NCI-H1092 (cell line): ENCODE measurements at regions not wholly inside any gene's neighbourhood (a gene's known extent, or its start where the extent isn't known, plus 50 kb on each side); places are given as distances from the start of the nearest gene placed in this dataset.
A peak's percentile ranks its signal among the peaks of the same experiment; 100 is the strongest.
"Not testable (repeated sequence)": the region's sequence is repeated elsewhere in the genome, so short reads cannot be mapped to it uniquely, and the experiment has no call there.

ENCODE experiments used
- DNase-seq: peaks from one replicate; lab custom pipeline; 2025; lab: John Stamatoyannopoulos, UW

DNA sequence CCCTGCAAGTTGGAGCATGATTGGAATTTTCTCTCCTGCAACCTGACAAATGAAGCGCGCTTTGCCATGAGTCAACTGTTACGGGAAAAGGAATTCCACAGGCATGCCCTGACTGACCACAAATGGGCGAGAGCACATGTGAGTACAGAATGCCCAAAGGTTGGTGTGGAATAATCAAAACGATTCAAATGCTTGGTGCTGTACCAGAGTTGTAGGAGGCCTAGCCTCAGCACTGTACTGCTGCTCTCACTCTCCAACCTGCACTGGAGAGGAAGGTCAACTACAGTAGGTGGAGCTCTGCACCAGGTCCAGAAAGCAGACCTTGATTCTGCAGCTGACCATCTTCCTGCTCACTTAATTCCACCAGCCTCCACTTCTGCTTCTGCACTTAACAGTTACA lies 406.9 kb upstream of the ACTBL2 start:
- DNase-seq, result no peak

DNA sequence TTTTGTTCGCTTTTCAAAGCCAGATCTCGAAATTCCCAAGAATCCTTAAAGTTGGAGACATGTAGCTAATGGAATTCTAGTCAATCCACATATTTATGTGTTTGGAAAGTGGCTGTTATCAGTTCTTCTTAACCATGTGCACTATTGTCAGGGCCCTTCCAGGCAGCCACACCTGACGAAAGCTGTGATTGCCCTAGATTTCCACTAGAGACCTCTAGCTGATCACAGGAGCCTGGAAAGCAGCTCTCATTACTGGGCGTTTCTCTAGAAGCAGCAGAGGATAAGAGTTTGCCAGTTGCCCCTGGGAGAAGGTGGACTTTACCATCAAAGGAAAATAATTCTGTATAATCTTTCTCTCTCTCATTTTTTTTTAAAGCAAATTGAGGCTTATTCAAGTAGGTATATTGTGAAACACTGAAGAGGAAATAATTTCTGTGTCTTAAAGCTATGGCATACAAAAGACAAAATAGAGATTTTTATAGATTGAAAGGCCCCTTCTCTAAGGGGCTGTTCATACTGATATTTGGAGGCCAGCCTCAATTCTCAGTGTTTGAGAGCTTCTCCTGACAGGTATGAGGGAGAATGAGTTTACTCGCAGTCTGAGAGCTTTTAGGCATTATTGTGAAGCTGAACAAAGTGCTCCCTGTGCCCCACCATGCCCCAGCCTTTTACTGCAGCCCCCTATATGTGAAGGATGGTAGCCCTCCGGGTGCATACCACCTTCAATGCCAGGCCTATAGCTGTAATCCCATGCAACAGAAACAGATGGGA lies 405.4 kb upstream of the ACTBL2 start:
- peak; percentile 2 for DNase-seq

DNA sequence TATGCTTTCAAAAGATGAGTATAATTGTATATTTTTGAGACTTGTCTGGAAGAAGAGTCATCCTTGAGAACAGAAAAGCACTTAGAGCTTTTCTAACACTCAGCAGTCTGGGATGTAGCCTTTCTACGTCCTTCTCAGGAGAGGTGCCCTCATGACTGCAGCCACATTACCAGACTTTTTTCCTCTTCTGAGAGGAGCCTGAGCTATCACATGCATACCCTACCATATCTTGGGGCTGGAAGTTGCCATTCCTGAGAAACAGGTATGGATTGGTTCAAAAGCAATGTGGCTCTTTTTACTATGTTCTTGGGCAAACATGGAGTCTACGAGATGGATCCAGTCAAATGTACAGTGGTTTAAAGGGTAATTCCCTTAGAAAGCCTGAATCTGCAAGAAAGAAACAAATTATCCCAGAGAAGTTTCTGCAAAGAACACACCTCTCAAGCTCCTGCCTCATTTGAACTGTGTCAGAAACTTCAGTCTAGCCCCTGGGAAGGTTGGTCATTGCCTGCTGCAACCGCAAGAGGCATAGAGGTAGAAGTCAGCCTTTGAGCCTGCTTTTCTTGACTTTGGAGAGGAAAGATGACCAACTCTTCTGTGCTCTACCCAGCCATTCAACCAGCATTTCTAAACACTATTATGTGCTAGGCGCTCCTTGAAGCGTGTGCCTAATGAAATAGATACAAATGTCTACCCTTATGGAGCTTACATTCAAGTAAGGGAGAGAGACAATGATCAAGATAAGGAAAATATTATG lies 401.9 kb upstream of the ACTBL2 start:
- no peak for DNase-seq

DNA sequence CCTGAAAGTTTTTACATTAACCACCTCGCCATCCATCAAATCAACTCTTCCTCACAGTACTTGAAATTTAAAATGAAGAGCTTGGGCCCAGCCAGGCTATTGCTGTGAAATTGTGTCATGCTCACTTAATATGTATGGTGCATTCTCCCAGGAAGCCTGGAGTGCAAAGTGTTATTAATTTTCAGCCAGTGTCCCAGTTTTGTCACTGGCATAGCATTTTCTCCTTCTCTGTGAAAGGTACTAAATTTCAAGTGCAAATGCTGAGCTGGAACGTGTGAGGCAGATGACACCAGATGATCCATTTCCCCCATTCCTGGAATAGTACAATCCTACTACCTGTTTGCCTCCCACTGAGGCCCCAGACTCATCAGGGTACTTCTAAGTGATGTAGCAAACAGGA lies 397.6 kb upstream of the ACTBL2 start:
- no peak for DNase-seq

DNA sequence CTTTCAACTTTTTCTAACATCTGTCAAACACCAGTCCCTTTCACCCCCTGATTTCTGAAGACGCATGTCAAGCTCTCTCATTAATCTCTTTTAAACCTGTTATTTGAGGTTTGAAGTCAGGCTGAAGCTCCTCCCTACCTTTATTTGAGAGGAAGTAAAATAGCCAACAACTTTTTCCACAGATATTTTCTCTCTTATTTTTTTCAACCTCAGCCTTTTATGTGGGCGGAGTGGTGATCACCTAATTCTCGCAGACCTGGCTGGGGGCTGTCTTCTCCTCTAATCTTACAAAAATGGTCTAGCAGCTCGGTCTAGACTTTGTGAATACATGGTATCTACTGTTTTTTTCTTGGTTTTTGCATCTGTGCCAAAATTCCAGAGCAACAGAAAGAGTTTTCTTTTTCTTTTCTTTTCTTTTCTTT lies 395.7 kb upstream of the ACTBL2 start:
- DNase-seq, result no peak

DNA sequence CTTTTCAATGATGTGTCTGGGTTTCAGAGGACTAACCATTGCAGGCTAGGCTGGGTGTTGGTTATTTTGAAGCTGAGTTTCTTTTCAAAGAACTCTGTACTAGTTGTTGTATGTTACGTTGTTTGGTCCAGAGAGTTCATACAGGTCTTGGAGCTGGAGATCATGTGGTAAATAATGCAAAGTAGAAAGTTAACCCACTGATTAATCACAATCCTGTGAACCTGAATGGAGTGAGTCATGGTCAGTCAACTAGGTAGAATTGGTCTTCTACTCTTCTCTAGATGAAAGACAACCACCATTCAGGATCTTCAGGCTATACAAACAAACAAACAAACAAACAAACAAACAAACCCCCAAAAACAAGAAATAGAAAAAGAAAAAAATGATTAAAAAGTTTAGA lies 388.9 kb upstream of the ACTBL2 start:
- DNase-seq, result no peak

DNA sequence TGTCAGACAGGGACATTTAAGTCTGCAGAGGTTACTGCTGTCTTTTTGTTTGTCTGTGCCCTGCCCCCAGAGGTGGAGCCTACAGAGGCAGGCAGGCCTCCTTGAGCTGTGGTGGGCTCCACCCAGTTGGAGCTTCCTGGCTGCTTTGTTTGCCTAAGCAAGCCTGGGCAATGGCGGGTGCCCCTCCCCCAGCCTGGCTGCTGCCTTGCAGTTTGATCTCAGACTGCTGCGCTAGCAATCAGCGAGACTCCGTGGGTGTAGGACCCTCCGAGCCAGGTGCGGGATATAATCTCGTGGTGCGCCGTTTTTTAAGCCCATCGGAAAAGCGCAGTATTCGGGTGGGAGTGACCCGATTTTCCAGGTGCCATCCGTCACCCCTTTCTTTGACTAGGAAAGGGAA lies 387.7 kb upstream of the ACTBL2 start:
- not testable (repeated sequence) for DNase-seq

DNA sequence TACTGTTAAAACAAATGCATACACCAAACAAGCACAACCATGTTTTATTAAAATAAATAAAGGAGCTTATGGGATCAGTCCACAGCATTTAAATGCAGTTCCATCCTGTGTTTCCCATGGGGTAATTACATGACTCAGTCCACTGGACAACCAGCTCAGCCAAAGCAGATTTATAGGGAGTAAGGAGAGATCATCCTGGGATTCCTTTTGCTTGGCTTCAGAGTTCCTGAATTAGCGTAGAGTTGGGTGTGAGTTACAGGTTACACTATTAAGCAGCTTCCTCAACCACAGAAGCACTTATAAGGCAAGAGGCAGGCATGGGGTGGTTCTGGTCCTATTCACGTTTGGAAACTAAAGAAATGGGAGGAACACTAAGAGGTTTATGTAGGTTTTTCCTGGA lies 381.1 kb upstream of the ACTBL2 start:
- DNase-seq, result no peak

DNA sequence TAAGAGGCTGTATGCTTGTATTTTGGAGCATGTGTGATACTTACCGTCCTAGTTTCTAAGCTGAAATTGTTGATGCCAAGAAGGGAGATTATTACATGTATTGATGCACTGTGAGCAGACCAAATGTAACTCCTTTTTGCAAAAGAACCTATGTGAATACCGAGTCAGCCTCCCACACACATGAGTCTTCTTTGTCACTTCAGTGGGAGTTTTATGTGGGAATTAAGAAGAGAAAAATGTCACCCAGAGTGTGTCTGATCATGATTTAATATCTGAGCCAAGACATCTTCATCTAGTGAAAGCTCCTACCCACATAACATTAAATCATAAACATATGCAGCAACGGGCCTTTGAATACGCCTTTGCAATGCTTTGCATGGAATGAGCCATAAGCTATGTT lies 380.3 kb upstream of the ACTBL2 start:
- DNase-seq, result no peak

DNA sequence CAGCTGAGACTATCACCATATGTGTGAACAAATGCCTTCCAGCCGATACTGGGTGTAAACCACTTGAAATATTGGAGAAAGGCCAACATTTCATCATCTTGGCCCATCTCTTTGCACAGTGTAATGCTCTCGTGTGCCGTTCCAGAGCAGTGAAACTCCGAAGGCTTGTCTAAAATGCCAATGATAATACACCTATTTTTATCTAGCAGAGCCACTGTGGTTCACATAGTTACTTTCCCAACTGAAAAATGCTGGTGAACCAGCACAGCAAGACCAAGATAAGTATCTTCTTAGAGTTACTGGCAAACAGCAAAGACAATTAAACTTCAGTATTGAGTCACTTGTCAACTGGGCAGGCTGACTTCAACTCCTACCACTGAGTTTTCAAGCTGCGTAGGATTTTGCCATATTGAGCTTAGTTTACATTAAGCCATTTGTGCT lies 379.9 kb upstream of the ACTBL2 start:
- DNase-seq, result no peak

DNA sequence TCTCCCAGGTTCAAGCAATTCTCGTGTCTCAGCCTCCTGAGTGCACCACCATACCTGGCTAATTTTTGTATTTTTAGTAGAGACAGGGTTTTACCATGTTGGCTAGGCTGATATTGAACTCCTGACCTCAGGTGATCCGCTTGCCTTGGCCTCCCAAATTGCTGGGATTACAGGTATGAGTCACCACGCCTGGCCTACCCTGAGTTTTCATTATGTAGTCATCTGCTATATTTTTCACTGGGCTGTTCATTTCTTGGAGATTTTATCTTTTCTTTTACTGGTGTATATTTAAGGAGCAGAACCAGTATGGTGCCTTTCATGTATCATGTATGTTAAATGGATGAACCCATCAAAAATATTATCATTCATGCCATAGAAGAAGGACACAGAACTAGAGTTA lies 377.0 kb upstream of the ACTBL2 start:
- DNase-seq, result no peak

DNA sequence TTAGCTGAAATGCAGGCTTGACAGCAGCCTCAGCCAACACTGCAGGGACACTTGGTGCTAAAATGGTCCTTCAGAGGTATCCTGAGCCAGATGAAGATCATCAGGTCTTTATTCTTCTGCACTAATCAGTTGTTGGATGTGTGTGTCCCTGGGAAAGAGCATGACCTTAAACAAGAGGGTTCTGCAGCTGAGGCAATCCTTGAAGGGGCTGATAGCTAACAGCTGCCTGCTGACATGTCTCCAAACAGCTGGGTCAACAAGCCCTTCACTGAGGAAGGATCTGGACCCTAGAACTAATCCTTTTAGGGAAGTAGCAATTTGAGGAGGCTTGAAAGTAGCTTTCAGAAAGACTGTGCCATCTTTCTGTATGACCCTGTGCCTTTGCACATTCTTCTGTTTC lies 376.3 kb upstream of the ACTBL2 start:
- DNase-seq, result no peak

DNA sequence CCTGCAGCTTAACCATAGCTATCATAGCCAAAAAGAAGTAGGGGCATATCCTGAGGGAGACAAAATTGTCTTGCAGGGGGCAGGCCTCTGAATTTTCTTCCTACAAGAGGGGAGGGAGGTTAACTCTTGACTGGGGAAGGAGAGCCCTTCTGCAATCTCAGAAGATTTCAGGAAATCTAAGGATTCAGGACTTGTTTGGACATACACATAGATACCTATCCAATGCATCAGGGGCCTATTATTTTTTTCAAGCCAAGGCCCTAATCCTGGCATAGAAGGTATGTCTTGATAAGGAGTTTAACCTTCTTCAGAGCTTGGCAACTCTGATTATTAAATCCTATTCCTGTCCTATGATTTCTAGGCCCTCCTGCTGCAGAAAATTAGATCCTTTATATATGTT lies 375.1 kb upstream of the ACTBL2 start:
- DNase-seq, result no peak

DNA sequence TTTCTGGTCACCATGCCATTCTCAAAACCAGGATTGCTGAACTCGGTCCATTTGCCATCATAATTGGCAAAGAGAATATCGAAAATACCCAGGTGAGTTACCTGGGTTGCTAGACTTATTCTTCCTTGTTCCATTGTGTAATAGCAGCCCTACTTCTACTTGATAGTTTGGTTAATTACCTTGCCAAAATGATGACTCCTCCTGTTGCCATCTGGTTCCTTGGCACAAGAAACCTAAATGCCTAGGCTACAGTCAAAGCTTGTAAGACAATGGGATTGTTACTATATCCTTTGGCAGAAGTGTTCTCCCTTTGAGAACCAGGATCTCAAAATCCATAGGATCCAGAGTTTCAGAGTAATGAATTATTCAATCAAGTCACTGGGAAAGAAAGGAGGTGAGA lies 373.2 kb upstream of the ACTBL2 start:
- DNase-seq, result no peak

DNA sequence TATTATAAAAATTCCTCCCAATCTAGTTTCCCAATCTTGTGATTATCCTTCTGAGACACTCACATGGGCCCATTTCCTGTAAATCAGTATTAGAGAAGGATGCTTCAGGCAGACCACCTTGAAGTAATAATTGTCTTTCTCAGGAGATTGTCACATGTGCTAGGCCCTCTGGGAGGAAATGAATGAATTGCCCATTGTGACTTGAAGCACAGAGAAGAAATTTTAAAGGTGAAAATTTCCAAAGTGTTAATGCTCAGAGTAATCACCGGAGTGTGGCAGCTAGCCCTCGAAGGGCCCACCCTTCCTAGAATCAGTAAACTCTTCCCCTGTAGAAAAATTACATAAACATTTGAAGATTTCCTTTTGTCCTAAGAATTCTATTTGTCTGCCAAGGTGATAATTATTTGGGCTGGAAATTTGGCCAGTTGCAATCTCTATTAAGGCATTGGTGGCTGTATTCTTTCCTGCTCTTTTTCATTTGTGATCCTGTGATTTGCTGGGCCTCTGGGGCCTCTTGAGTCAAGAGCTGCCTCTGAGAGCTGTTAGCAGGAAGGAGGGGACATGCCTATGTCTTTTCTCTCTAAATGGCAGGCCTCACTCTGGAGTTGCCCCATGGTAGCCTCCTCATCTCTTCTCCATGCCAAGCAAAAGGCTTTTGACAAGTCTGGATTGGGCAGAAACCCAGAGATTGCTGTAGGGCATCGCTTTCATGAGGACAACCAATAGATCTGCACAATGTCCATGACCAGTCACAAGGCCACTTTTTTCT lies 371.5 kb upstream of the ACTBL2 start:
- DNase-seq, result no peak

DNA sequence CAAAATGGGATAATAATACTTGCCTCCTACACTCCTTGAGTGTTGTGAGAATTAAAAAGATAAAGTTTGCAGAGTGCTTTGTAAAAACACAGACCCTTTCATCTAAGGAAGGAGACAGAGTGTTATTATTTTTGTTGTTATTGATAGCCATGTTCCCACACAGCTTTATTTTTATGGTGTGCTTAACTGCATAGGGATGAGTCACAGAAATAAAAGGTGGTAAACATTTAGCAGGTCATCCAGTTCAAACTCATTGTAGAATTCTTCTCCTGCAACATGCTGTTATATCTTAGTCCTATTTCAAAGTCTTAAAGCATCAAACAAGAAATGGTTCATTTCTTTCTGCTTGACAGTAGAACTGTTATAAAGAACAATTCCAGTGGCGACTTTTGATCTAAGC lies 367.5 kb upstream of the ACTBL2 start:
- no peak for DNase-seq

DNA sequence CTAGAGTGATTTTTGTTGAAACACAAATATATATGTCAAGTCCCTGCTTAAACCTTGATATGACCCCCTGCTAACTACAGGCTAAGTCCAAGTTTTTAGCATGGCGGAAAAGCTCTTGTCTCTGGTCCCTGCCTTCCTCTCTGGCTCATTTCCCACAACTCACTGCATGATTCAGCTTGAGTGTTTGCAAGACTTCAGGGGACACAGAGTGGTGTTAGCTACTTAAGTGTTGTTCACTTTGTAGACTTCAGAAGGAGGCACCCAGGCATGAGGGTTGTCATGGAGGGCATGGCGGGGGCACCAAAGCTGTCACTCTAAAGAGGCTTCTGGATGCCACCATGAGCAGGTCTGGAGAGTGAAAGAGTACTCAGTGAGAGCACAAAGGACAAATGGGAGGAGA lies 362.4 kb upstream of the ACTBL2 start:
- DNase-seq, result no peak

DNA sequence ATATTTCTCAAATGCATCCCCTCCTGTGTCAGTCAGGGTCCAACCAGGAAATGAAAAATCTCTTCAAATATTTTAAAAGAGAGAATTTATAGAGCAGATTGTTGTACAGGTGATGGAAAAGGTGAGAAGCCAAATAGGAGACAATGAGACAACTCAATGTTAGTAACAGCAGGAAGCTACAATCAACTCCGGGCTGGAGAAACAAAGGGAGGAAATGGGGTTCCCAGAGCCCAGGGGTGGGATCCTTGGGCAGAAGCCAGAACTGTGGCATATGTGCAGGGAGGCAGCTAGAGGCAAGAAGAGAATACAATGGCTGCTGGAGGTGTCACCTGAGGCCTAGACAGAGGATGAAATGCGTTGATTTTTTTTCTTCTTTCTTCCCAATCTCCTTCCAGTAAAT lies 361.8 kb upstream of the ACTBL2 start:
- no peak for DNase-seq

DNA sequence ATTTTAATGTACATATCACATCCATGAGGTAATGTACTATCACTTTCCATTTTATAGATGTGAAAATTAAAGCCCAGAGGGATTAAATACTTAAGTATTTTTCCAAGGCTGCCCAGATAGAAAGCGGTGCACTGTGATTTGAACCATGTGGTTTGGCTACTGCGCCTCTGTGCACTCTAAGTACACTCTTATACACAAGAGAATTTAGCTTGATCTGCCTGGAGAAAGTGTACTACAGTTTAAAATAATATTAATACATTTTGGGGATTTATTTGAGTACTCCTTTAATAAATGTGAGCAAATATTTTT lies 360.4 kb upstream of the ACTBL2 start:
- DNase-seq, result no peak

DNA sequence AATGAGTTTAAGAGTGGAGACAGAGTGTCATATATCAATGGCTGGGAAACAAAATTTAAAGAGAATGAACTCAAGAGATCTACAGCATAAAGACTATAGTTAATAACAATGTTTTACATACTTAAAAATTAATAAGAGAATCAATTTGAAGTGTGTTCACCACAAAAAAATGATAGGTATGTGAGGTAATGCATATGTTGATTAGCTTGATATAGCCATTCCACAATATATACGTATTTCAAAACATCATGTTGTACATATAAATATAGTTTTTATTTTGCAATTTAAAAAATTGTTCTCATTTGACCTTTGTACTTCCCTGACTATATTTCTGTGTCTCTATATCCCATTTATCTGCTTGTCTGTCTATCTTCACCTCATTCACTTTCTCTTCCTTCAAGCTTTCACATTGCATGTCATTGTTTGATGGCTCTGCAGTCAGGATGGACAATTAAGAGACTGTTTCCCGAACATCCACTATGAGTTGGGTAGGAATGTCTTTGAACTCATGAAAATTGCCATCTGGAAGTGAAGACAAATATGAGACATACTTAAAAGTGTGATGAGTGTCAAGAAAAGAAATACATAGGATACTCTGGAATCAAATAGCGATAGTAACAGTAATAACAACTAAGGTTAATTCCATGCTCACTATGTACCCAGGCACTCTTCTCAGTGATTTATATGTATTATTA lies 359.9 kb upstream of the ACTBL2 start:
- DNase-seq, result no peak

DNA sequence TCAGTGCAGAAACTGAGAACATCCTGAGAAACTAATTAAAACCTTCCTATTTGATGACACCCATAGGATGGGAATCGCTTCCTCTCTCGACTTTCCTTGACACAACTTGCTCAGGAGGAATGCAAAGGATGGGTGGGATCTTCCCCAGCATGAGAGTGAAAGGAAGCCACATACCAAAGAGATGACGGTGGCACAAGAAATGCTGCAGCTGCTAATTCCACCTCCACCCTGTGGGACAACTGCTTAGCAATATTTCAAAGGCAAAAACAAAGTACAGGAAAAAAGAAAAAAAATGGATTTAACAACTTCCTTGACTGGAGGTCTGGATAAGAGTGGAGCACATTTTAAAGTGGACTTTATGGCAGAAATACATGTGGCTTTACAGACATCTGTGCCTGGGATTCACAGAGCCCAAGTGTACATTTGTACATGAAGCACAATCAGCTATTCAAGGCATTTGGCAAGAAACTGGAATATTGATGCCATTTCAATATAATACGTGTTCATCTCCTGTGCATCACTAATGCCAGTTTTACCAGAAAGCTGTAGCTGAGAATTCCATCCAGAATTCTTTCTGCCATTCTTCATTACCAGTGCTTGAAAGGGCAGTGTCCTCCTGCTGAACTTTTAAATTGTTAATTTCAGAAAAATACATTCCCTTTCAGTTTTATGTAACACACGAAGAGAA lies 359.2 kb upstream of the ACTBL2 start:
- no peak for DNase-seq
